HepG2 (cell line): ENCODE measurements at regions not wholly inside any gene's neighbourhood (a gene's known extent, or its start where the extent isn't known, plus 50 kb on each side); places are given as distances from the start of the nearest gene placed in this dataset.

Experiments
- CBFB ChIP-seq: sonication (generic); formaldehyde crosslinking; IDR thresholded peaks from 2 replicates; pipeline ENCODE4 v1.4.0; 2020; ENCODE audit warnings: missing genetic modification reagents
- CHCHD3 ChIP-seq: sonication (generic); formaldehyde crosslinking; IDR thresholded peaks from 2 replicates; pipeline ENCODE4 v1.8.0; 2022; ENCODE audit warnings: mild to moderate bottlenecking, missing genetic modification reagents, moderate library complexity
- KDM3A ChIP-seq: IDR thresholded peaks from 2 replicates; pipeline ENCODE4 v1.6.1; 2018; ENCODE audit warnings: low read depth, missing compliant biosample characterization
- KMT2B ChIP-seq: IDR thresholded peaks from 2 replicates; pipeline ENCODE4 v1.6.1; 2016; ENCODE audit warnings: missing genetic modification reagents, missing compliant biosample characterization
- MAZ ChIP-seq, 2 experiments: sonication (generic) in 1 of 2; formaldehyde crosslinking in 1 of 2; IDR thresholded peaks; 2 replicates each; pipeline versions ENCODE4 v1.5.0 to v1.6.1; 2012 to 2020; ENCODE audit warnings: low read depth in 2 of 2, mild to moderate bottlenecking in 2 of 2, borderline replicate concordance in 1 of 2, improper control_type of control experiment in 1 of 2, low read length in 1 of 2, missing genetic modification reagents in 1 of 2, moderate library complexity in 1 of 2
- NFATC3 ChIP-seq: sonication (generic); formaldehyde crosslinking; IDR thresholded peaks from 2 replicates; pipeline ENCODE4 v1.5.1; 2020; ENCODE audit warnings: mild to moderate bottlenecking, missing genetic modification reagents
- RBFOX2 ChIP-seq: fragments of 200-400 bp; formaldehyde crosslinking; IDR thresholded peaks from 2 replicates; pipeline ENCODE4 v1.6.1; 2017; ENCODE audit warnings: low read depth, mild to moderate bottlenecking, low read length
- SAP130 ChIP-seq: IDR thresholded peaks from 2 replicates; pipeline ENCODE4 v1.6.1; 2016; ENCODE audit warnings: low read depth
- SCMH1 ChIP-seq: sonication (generic); formaldehyde crosslinking; IDR thresholded peaks from 2 replicates; pipeline ENCODE4 v1.9.0; 2021; ENCODE audit warnings: missing genetic modification reagents, mild to moderate bottlenecking, borderline replicate concordance
- SP140L ChIP-seq: sonication (generic); formaldehyde crosslinking; IDR thresholded peaks from 2 replicates; pipeline ENCODE4 v1.4.0; 2020; ENCODE audit warnings: missing genetic modification reagents, borderline replicate concordance
- SRF ChIP-seq: IDR thresholded peaks from 2 replicates; pipeline ENCODE4 v1.6.1; 2011; ENCODE audit warnings: mild to moderate bottlenecking, low read depth, low read length, moderate library complexity
- ZFP37 ChIP-seq: sonication (generic); formaldehyde crosslinking; IDR thresholded peaks from 2 replicates; pipeline ENCODE4 v1.4.0; 2020; ENCODE audit warnings: missing genetic modification reagents, borderline replicate concordance
- ZKSCAN1 ChIP-seq: fragments of 150-350 bp; IDR thresholded peaks from 2 replicates; pipeline ENCODE4 v1.6.1; 2014; ENCODE audit warnings: low read length
- ZNF12 ChIP-seq: sonication (generic); formaldehyde crosslinking; IDR thresholded peaks from 2 replicates; pipeline ENCODE4 v1.5.0; 2020; ENCODE audit warnings: missing genetic modification reagents
- ZNF207 ChIP-seq: fragments of 450-650 bp; IDR thresholded peaks from 2 replicates; pipeline ENCODE4 v1.6.1; 2016; ENCODE audit warnings: antibody characterized with exemption, borderline replicate concordance
- ZNF230 ChIP-seq: sonication (generic); formaldehyde crosslinking; IDR thresholded peaks from 2 replicates; pipeline ENCODE4 v1.4.0; 2020; ENCODE audit warnings: mild to moderate bottlenecking, missing genetic modification reagents
- ZNF614 ChIP-seq: IDR thresholded peaks from 2 replicates; pipeline ENCODE4 v1.6.1; 2018; ENCODE audit warnings: missing biosample characterization, missing genetic modification reagents, inconsistent platforms, borderline replicate concordance
- ZNF775 ChIP-seq: sonication (generic); formaldehyde crosslinking; IDR thresholded peaks from 2 replicates; pipeline ENCODE4 v1.4.0; 2020; ENCODE audit warnings: missing genetic modification reagents, mild to moderate bottlenecking, moderate library complexity, borderline replicate concordance
- TF ChIP-seq, protein P1 (sequence below): sonication (generic); formaldehyde crosslinking; conservative IDR thresholded peaks from 2 replicates; pipeline ENCODE4 v1.8.0; 2022; ENCODE audit warnings: low read depth, missing genetic modification reagents
- TF ChIP-seq, protein P2 (sequence below): sonication (generic); formaldehyde crosslinking; IDR thresholded peaks from 2 replicates; pipeline ENCODE4 v1.8.0; 2022; ENCODE audit warnings: mild to moderate bottlenecking, missing genetic modification reagents, moderate library complexity
- TF ChIP-seq, protein P3 (sequence below): sonication (generic); formaldehyde crosslinking; IDR thresholded peaks from 2 replicates; pipeline ENCODE4 v1.5.1; 2020; ENCODE audit warnings: missing genetic modification reagents, mild to moderate bottlenecking, borderline replicate concordance
- TF ChIP-seq, protein P4 (sequence below): IDR thresholded peaks from 2 replicates; pipeline ENCODE4 v1.6.1; 2012; ENCODE audit warnings: inconsistent platforms
- TF ChIP-seq, protein P5 (sequence below): sonication (generic); formaldehyde crosslinking; IDR thresholded peaks from 2 replicates; pipeline ENCODE4 v1.4.0; 2020; ENCODE audit warnings: mild to moderate bottlenecking, missing genetic modification reagents

DNA sequence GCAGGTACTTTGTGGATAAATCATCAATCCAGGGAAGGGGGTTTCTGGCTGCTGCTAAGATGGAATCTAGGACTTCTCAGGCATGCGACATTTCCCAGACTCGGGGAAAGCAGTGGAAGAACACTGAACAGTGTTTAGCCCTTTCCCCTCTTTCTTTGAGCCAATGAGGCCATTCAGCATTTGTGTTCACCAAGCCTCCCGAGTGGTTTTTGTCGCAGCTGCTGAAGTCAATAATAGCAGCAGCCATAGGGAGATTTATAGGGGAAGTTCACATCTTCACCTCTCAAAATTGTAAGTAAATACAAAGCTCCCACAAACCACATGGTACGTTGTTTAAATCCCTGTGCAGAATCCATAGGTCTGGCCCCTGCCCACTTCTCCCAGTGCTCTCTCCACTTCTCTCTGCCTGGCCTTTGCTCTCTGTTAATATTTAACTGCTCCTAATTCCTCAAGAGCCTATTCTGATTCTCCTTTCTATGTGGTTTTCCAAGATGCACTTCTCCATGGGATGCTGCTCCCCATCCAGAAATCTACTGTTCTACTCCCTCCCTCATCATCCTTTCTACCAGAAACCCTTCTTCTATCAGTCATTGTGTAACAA is 230.7 kb downstream of the SHQ1 start (continued):
- TF ChIP-seq MAZ (IDR thresholded peaks at IDR 0.05; ENCODE audit: borderline replicate concordance, low read depth, low read length) (no peak), MAZ (CRISPR knock-in tag; IDR thresholded peaks at IDR 0.05; ENCODE audit: low read depth) (no peak), KDM3A (CRISPR knock-in tag) (no peak), ZNF614 (CRISPR knock-in tag) (no peak), ZNF775 (peak; percentile 100), NFATC3 (CRISPR knock-in tag) (no peak), ZNF12 (CRISPR knock-in tag) (no peak), ZKSCAN1 (no peak), SAP130 (CRISPR knock-in tag) (0 out of 2 replicates have a peak, but pooled peaks have one; percentile 9), SCMH1 (no peak), ZNF207 (no peak), CBFB (CRISPR knock-in tag) (no peak), CHCHD3 (CRISPR knock-in tag) (no peak), RBFOX2 (no peak), ZFP37 (CRISPR knock-in tag) (no peak), KMT2B (no peak), SRF (no peak), ZNF230 (no peak), SP140L (CRISPR knock-in tag) (no peak)
- TF ChIP-seq, protein P1, sequence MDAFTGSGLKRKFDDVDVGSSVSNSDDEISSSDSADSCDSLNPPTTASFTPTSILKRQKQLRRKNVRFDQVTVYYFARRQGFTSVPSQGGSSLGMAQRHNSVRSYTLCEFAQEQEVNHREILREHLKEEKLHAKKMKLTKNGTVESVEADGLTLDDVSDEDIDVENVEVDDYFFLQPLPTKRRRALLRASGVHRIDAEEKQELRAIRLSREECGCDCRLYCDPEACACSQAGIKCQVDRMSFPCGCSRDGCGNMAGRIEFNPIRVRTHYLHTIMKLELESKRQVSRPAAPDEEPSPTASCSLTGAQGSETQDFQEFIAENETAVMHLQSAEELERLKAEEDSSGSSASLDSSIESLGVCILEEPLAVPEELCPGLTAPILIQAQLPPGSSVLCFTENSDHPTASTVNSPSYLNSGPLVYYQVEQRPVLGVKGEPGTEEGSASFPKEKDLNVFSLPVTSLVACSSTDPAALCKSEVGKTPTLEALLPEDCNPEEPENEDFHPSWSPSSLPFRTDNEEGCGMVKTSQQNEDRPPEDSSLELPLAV (CRISPR knock-in tag): no peak
- TF ChIP-seq, protein P2, sequence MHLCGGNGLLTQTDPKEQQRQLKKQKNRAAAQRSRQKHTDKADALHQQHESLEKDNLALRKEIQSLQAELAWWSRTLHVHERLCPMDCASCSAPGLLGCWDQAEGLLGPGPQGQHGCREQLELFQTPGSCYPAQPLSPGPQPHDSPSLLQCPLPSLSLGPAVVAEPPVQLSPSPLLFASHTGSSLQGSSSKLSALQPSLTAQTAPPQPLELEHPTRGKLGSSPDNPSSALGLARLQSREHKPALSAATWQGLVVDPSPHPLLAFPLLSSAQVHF (CRISPR knock-in tag): no peak
- TF ChIP-seq, protein P3, sequence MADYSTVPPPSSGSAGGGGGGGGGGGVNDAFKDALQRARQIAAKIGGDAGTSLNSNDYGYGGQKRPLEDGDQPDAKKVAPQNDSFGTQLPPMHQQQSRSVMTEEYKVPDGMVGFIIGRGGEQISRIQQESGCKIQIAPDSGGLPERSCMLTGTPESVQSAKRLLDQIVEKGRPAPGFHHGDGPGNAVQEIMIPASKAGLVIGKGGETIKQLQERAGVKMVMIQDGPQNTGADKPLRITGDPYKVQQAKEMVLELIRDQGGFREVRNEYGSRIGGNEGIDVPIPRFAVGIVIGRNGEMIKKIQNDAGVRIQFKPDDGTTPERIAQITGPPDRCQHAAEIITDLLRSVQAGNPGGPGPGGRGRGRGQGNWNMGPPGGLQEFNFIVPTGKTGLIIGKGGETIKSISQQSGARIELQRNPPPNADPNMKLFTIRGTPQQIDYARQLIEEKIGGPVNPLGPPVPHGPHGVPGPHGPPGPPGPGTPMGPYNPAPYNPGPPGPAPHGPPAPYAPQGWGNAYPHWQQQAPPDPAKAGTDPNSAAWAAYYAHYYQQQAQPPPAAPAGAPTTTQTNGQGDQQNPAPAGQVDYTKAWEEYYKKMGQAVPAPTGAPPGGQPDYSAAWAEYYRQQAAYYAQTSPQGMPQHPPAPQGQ: no peak
- TF ChIP-seq, protein P4, sequence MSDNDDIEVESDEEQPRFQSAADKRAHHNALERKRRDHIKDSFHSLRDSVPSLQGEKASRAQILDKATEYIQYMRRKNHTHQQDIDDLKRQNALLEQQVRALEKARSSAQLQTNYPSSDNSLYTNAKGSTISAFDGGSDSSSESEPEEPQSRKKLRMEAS: peak; percentile 26; the same call in 1 of the 2 replicates
- TF ChIP-seq, protein P5, sequence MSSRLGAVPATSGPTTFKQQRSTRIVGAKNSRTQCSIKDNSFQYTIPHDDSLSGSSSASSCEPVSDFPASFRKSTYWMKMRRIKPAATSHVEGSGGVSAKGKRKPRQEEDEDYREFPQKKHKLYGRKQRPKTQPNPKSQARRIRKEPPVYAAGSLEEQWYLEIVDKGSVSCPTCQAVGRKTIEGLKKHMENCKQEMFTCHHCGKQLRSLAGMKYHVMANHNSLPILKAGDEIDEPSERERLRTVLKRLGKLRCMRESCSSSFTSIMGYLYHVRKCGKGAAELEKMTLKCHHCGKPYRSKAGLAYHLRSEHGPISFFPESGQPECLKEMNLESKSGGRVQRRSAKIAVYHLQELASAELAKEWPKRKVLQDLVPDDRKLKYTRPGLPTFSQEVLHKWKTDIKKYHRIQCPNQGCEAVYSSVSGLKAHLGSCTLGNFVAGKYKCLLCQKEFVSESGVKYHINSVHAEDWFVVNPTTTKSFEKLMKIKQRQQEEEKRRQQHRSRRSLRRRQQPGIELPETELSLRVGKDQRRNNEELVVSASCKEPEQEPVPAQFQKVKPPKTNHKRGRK (CRISPR knock-in tag): no peak
